Right kidney (tissue), 1 donor: ENCODE measurements at regions not wholly inside any gene's neighbourhood (a gene's known extent, or its start where the extent isn't known, plus 50 kb on each side); places are given as distances from the start of the nearest gene placed in this dataset.
"Not testable (repeated sequence)": the region's sequence is repeated elsewhere in the genome, so short reads cannot be mapped to it uniquely, and the experiment has no call there.

Source experiments
- DNase-seq: peaks from one replicate; pipeline ENCODE4 v3.0.0-alpha.2; 2016

DNA sequence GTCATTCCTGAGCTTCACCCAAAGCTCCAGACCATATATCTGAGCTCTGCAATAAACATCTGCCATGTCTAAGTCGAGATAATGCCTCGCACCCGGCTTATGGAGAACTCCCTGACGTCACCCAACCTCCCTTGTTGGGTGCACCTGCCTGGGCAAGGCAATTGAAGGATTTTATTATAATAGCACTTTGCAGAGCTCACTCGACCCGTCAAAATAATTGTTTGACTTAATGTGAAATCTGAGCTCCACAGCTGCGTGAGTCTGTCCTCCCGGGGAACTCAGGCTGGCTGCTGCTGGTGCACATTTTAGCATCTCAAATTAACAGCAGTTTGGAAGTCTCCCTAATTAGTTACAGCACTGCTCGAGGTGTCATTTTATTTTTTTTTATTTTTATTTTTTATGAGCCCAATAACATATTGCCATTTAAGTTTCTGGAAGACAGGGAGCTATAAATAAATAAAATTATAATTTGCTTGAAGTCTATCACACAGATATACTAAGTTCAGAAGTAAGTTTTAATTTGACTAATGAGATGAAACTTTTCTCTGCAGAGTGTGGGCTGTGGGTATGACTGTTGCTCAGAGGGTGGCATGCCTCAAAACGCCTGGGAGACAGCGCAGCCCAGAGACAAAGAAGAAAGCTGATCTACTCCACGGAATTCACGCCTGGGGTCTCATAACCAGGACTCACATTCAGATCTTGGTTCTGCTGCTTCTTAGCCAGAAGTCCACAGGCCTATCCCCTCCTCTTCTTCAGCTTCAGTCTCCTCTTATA is 401.4 kb upstream of the C16orf82 start:
- no peak for DNase-seq

DNA sequence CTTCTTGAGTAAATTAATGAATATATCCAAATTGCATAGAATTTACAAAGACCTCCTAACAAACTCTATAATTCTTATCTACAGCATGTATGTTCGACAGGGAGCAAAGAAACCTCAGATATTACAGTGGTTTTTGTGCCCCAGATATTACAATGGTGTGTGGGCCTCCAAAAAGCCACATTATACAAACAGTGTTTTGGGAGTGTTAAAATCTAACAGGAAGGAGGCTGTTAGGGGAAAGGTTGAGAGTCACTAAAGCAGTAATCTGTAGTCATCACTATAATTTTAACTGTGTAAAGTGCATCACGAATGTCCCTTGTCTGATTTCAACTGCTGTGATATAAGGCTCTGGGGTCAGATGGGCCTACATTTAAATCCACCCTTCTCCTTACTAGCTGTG is 400.2 kb upstream of the C16orf82 start:
- no peak for DNase-seq

DNA sequence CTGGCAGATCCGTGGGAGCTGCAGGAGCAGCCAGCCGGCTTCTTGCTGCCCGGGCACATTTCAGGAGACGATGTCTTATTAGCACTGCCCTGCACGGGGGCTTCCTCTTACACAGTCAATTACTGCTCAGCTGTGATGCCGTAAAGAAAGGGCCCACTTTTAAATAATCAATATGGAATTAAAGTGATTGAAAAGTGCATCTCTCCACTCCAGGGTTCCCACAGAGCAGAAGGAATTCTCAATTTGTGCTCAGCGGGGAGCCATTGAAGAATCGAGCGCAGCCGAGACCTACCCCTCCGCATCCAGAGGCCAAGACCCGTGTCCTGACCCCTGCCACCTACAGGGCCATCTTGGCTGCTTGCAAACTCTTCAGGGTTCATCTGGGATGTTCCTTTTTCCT is 399.4 kb upstream of the C16orf82 start:
- no peak for DNase-seq

DNA sequence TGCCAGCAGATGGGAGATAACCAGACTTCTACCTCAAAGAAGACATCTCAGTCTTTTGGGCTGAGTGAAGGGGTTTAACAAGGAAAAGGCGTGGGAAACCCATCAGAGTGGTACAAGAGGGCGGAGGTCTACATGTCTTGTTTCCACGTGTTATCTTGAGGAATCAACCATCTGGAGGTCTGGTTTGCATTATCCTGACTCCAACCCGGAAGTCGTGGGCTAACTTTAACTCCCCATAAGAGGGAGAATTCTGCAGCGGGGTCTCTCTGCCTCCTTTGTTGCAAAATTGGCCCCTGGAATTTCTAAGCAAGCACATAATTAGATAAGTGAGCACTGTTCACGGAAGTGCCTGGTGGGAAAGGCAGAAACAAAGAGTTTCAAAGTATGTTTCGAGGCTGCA is 398.7 kb upstream of the C16orf82 start:
- no peak for DNase-seq

DNA sequence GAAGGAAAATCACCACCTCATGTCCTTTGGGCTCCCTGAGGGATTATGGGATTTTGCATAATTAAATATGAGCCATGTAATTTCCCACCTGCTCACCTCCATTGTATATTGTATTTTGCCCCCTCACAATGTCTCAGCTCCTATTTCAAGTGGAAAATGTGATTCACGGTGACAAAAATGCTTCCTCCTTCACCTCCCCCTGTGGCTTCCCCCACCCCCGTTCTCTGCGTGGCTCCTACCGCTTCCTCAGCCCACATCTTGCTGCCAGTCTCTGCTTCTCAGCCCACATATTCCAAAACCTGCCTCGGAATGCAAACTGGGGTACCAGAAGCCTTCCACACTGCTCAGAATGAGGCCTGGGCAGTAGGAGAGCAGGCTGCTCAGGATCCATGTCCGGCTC is 394.5 kb upstream of the C16orf82 start:
- DNase-seq, result no peak

DNA sequence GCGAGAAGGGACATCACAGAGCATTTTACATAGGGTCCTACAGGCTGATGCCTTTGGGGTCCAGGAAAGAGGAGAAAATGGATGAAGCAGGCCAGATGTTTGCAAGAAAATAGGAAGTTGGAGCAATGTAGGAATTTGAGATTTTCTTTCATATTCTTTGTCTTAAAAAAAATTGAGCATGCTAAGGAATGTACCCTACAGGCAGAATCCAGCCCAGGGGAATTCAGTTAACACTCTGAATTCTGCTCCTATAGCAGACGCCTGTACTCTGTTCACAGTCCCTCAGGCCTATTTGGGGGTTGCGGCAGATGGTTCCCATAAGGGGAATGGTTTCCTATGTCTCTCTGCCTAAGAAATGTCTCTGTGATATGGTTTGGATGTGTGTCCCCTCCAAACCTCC is 393.7 kb upstream of the C16orf82 start:
- no peak for DNase-seq

DNA sequence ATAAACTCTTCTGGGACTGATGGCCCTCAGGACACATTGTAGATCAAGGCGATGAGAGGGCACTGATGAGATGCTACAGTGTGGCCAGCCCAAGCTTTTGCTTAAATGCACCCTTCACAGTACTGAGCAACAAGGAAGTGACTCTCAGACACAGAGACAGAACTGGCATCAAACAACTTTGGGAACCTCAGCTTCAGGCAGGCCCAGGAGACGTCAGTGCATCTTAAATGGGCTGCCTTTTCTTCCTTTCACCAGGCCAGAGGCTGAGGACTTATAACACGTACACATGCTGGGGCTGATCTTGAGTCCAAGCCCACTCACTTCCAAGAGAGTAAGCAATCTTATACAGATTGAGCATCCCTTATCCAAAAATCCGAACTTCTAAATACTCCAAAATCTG is 386.1 kb upstream of the C16orf82 start:
- DNase-seq, result no peak

DNA sequence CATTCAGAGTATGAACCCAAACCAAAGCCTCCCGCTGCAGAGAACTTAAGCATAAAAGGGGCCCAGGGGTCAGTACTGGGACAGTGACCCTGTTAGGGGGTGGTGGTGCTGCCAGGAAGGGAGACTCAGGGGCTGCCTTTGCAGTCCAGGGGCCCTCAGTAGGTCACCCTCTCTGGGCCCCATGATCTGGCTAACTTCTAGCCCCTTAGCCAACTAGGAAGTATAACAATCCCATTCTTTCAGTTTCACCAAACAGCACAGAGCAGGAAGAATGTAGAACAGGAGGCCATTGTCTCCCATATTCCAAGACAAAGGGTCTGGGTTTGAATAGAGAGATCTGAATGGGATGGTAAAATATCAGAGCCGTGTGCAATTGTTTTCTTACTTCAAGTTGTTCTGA is 378.6 kb upstream of the C16orf82 start:
- DNase-seq, result no peak

DNA sequence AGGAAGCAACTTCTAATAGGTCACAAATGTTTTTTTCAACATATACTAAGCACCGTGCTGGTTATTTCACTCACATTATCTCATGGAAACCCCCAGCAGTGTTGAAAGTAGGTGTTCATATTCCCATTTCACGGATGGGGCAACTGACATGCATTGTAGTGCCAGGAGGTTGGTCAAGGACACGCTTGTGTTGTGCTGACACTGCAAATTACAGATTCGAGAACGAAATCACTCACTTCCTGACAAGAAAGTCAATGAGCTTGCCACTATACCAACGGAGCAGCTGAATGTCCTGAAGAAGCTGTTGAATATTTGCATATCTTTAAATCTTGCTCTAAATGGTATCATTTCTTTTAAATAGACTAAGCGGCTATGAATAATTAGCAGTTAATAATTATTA is 378.0 kb upstream of the C16orf82 start:
- DNase-seq, result no peak

DNA sequence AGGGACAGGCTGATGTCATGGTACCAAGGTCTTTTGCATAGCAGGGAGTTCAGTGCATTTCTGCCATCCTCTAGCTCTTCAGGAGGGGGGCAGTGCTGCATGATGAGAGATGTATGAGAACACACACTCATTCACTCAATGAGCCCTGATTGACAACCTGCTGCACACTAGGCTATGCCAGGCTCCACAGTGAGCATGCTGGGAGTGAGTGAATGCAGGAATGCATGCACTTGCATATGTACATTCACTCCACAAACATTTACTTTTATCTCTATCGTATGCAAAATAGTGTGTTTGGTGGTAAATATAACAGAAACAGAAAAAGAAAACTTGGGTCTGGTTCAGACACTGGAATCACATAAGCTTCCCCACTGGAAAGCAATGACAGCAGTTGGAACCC is 374.1 kb upstream of the C16orf82 start:
- DNase-seq, result no peak

DNA sequence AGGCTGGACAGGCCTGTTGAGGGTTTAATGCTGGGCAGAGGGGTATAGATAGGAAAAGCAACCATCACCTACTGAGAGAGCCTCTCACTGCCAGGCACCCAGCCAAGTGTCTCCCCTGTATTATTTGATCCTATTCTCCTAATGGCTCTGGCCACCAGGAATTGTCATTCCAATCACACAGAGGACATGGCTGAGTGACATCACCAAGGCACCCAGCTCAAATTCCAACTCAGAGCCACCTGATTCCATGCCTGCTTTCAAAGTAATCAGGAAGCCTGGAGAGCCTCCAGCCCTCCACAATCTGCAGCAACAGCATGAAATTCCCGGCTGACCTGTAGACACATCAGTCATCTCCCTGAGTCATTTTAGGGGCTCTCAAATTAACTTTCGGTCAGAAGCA is 368.9 kb upstream of the C16orf82 start:
- no peak for DNase-seq

DNA sequence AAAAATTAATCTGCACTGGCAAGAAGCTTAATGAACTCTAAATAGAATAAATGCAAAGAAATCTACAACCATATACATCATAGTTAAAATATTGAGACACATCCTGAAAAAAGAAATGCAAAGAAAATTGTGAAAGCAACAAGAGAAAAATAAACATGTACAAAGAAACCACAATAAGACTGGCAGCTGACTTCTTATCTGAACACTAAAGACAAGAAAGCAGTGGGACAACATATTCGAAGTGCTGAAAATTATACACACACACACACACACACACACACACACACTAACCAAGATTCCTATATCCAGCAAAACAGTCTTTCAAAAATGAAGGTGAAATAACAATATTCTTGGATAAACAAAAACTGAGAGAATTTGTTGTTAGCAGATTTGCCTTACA is 366.5 kb upstream of the C16orf82 start:
- no peak for DNase-seq

DNA sequence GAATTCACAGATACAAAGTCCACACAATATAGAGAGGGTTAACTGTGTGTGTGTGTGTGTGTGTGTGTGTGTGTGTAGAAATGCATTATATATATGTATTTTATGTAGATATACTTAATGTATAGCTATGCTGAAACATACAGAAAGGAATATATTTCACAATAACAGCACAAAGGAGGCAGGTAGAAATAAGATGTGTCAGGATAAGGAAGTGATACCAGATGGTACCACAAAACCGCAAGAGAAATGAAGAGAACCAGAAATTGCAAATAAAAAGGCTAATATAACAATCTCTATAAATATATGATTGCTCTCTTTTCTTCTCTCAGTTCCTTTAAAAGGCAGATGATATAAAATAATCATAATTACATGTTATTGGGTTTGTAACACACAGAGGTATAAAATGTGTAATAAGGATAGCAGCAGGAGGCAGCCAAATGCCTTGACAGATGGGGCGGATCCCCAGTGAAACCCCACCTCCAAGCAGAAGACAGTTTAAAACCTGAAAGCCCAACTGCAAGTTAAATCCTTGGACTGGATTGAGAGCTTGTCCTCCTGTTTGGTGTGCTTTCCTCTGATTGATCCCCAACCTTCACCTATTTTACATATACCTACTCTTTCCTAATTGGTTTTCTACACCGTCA is 365.4 kb upstream of the C16orf82 start:
- DNase-seq, result no peak

DNA sequence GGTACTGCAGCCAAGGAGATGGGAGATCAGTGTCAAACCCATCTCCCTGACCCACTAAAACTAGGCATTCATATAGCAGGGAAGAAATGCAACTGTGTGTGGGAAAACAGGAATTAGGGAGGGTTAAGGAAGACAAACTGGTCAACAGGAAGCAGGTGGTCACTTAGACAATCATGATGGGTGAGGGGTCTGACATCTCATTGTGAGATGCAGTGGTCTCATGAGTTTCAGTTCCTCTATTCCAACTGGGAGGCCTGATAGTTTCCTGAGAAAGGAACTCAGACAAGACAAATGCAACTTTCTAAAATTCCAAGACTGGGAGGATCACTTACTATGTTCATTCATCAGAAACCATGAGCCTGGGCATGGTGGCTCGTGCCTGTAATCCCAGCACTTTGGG is 361.4 kb upstream of the C16orf82 start:
- DNase-seq, result no peak

DNA sequence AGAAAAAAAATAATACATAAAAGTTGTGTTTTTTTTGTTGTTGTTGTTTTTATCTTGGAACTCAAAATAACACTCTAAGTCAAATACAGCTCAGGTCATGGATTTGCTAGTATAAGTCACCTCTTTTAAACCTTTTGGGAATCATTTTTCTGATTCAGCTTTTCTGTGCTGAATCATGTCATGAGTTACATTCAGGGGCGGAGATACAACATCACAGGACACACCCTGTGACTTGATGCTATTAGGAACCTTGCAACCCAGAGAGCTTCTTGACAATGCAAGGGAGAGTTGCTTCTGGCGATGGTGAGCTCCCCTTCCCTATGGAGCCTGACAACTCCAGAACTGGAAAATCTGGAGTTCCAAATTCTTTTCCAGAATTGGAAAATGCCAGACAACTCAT is 358.3 kb upstream of the C16orf82 start:
- DNase-seq, result no peak

DNA sequence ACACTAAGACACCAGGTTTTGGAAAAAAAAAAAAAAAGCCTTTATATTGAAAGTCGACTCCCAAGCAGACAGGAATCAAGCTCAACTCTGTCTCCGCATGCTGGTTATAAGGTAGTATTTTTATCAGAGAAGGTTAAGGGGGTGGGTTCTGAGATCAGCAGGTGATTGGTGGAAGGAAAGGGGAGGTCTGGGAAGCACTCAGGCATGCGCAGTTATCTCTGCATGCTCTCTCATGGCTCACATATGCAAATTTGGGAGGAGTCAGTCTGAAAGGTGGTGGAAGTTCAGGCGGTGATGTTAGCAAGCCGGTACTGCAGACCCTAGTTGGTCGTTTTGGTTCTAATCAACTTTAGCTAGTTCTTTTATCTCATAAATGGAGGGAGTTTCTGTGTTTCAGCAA is 357.6 kb upstream of the C16orf82 start:
- no peak for DNase-seq

DNA sequence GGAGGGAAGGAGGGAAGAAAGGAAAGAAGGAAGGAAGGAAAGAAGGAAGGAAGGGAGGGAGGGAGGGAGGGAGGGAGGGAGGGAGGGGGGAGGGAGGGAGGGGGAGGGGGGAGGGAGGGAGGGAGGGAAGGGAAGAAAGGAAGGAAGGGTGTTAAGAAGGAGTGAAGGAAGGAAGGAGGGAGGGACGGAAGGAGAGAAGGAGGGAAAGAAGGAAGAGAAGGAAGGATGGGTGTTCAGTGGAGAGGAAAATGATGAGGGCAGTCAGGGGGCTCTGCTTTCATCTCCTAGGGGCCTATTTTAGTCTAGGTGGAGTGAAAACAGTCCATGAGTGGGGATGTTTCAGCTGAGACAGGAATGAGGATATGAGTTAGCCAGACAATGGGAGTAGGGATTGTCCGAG is 357.0 kb upstream of the C16orf82 start:
- no peak for DNase-seq

DNA sequence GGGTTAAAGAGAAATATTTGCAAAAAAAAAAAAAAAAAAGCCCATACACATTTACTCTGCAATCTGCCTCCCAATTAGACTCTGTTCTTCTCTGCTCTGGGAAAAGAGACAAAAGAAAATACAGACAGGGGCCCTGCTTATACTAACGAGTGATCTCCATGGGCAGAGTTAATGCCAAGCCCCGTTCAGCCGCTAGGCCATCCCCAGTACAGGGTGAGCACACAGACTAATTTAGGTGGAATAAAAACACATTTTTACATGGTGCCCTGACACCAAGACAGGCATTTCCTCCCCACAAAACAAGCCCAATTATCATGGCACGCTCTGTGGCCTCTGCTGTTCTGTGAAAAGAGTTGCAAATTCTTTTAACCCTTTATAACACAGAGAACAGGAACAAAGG is 356.3 kb upstream of the C16orf82 start:
- DNase-seq, result no peak

DNA sequence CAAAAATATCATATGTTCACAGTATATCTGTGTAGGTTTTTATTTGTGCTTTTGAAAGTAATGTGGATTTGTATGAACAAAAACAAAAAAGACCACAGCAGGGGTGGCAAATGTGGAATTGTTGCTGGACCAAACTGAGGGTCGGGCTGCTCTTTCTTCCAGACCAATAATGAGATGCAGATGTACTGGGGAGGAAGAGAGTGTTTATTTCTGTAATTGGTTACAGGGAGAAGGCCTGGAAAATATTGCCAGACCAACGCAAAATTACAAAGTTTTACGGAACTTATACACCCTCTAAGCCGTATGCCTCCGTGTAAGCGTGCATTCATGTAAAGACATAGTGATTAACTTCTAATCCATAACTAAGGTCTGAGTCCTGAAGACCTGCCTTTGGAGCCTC is 353.9 kb upstream of the C16orf82 start:
- DNase-seq, result no peak

DNA sequence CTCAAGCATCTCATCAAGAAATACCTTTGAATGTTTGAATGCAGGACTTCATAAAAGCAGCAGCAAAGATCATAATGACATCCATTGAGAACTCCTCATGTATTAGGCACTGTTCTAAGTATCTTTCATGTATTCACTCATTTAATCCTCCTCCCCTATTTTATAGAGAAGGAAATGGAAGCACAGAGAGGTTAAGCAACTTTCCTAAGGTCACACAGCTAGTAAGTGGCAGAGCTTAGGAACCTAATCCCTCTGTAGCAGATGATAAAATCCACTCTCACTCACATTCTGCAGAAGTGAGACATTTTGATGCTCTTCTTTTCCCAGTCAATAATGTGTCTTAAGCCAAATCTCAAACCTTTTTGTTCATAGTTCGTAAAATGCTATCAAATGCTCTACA is 350.8 kb upstream of the C16orf82 start:
- DNase-seq, result no peak

DNA sequence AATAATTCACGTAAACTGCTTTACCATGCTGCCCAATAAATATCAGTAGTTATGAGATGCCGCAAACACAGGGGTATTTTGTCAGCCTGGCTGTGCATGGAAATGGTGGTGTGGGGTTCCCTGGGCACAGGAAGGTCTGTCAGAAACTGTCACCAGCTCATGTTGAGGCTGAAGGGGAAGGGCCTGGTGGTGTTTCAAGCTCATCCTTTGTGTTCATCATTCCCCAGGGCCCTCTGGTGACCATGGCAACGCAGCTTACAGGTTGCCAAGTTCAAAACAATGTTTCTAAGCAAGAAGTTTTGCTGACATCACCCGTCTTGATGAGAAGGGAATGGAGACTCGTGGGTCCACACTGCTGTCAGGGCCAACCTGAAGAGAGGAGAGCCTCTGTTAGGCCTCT is 348.9 kb upstream of the C16orf82 start:
- DNase-seq, result no peak

DNA sequence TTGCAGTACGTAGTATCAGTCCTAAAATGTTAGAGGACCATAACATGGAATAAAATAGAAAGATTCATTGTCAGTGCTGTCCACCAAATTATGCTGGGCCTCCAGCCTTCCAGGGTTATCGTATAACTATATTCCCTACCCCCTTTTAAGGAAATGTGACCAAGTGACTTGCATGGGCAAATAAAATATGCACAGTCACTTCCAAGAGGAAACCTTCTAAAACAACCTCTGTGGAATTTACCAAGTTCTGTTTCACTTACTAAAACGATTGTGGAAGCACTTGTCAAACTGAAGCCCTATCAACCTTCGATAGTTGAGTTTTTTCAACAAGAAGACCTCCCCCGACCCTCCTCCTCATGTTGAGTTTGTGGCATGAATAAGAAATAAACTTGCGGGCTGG is 345.4 kb upstream of the C16orf82 start:
- no peak for DNase-seq

DNA sequence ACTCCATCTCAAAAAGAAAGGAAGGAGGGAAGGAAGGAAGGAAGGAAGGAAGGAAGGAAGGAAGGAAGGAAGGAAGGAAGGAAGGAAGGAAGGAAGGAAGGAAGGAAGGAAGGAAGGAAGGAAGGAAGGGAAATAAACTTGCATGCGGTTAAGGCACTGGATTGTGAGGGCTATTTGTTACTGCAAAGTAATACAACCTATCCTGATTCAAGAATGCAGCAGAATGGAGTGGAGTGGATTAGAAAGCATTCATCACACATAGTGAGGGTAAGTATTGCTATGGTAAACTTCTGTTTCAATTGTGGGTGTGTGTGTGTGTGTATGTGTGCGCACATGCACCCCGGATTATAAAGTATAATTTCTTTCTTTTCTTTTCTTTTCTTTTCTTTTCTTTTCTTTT is 344.8 kb upstream of the C16orf82 start:
- not testable (repeated sequence) for DNase-seq

DNA sequence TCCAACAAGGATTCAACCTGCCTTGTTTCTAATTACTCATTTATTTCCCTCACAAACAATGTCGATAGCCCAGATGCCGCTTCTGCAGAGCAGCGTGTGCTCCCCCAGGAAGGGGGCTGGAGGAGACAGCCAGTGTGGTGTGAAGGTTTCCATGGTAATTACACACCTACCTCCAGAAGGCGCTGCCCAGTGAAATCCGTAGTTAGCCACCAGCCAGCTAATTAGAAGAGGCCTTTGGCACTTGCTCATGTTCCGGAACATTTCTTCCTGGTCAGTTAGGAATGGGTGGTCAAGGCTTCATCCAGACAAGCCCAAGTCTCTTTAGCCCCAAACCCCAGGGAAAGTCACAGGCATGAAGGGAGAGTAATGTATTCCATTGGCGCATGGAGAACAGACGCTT is 342.5 kb upstream of the C16orf82 start:
- no peak for DNase-seq

DNA sequence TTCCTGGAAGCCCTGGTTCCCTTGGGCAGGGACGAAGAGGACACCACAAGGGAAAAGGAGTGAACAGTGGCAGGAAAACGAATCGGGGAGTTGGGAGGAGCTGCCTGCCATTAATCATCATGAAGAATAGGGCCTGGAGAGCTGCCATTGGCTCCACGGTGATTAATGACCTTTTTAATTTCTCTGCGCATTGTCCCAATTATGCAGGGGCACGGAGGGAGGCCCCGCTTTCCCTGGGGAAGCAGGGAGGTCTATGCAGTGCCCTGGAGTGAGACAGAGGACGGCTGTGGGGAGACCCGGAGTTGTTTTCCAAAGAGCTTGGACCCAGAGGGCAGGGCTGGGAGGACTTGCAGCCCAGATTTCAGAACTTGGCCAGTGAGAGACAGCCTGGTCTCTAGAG is 338.9 kb upstream of the C16orf82 start:
- peak; percentile 35 for DNase-seq
